WTC11 (cell line): ENCODE measurements at regions not wholly inside any gene's neighbourhood (a gene's known extent, or its start where the extent isn't known, plus 50 kb on each side); places are given as distances from the start of the nearest gene placed in this dataset.
"Not testable (repeated sequence)": the region's sequence is repeated elsewhere in the genome, so short reads cannot be mapped to it uniquely, and the experiment has no call there.

ENCODE experiments used
- CREM ChIP-seq: sonication (generic); formaldehyde crosslinking; IDR thresholded peaks from 2 replicates; pipeline ENCODE4 v1.8.1; 2022; ENCODE audit warnings: mild to moderate bottlenecking, missing genetic modification reagents, moderate library complexity
- ELF4 ChIP-seq: sonication (generic); formaldehyde crosslinking; IDR thresholded peaks from 2 replicates; pipeline ENCODE4 v1.8.1; 2022; ENCODE audit warnings: low read depth, mild to moderate bottlenecking, moderate library complexity, missing genetic modification reagents
- GABPB1 ChIP-seq: sonication (generic); formaldehyde crosslinking; IDR thresholded peaks from 2 replicates; pipeline ENCODE4 v1.8.1; 2023; ENCODE audit warnings: mild to moderate bottlenecking, missing genetic modification reagents
- GRHL2 ChIP-seq: fragments of 250-450 bp; sonication (Bioruptor Pico); IDR thresholded peaks from 2 replicates; pipeline ENCODE4 v1.8.0; 2022; ENCODE audit warnings: mild to moderate bottlenecking, moderate library complexity; ENCODE audit not compliant: insufficient replicate concordance, severe bottlenecking
- JUN ChIP-seq: sonication (generic); formaldehyde crosslinking; IDR thresholded peaks from 2 replicates; pipeline ENCODE4 v1.8.0; 2023; ENCODE audit warnings: mild to moderate bottlenecking, missing genetic modification reagents
- NR3C1 ChIP-seq: sonication (generic); formaldehyde crosslinking; conservative IDR thresholded peaks from 2 replicates; pipeline ENCODE4 v1.8.1; 2023; ENCODE audit warnings: low read depth, mild to moderate bottlenecking, missing genetic modification reagents
- ZMAT4 ChIP-seq: fragments of 250-450 bp; sonication (Bioruptor Pico); IDR thresholded peaks from 2 replicates; pipeline ENCODE4 v1.9.0; 2021; ENCODE audit warnings: mild to moderate bottlenecking
- TF ChIP-seq, protein P1 (sequence below): sonication (generic); formaldehyde crosslinking; IDR thresholded peaks from 2 replicates; pipeline ENCODE4 v1.8.1; 2023; ENCODE audit warnings: mild to moderate bottlenecking, missing genetic modification reagents
- TF ChIP-seq, protein P2 (sequence below): fragments of 200-600 bp; IDR thresholded peaks from 2 replicates; pipeline ENCODE4 v1.8.0; 2022; ENCODE audit warnings: antibody characterized with exemption

DNA sequence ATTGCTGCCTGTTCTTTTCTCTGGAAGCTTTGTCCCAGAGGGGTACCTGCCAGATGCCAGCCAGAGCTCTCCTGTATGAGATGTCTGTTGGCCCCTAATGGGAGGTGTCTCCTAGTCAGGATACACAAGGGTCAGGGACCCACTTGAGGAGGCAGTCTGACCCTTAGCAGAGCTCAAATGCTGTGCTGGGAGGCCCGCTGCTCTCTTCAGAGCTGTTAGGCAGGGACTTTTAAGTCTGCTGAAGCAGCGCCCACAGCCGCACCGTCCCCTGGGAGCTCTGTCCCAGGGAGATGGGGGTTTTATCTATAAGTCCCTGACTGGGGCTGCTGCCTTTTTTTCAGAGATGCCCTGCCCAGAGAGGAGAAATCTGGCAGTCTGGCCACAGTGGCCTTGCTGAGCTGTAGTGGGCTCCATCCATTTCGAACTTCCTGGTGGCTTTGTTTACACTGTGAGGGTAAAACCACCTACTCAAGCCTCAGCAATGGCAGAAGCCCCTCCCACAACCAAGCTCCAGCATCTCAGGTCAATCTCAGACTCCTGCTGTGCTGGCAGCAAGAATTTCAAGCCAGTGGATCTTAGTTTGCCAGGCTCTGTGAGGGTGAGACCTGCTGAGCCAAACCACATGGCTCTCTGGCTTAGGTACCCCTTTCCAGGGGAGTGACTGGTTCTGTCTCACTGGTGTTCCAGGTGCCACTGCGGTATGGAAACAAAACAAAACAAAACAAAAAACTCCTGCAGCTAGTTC is 134.4 kb upstream of the KCTD3 start:
- TF ChIP-seq, protein P1, sequence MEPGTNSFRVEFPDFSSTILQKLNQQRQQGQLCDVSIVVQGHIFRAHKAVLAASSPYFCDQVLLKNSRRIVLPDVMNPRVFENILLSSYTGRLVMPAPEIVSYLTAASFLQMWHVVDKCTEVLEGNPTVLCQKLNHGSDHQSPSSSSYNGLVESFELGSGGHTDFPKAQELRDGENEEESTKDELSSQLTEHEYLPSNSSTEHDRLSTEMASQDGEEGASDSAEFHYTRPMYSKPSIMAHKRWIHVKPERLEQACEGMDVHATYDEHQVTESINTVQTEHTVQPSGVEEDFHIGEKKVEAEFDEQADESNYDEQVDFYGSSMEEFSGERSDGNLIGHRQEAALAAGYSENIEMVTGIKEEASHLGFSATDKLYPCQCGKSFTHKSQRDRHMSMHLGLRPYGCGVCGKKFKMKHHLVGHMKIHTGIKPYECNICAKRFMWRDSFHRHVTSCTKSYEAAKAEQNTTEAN (CRISPR knock-in tag) = not testable (repeated sequence)
- TF ChIP-seq, protein P2, sequence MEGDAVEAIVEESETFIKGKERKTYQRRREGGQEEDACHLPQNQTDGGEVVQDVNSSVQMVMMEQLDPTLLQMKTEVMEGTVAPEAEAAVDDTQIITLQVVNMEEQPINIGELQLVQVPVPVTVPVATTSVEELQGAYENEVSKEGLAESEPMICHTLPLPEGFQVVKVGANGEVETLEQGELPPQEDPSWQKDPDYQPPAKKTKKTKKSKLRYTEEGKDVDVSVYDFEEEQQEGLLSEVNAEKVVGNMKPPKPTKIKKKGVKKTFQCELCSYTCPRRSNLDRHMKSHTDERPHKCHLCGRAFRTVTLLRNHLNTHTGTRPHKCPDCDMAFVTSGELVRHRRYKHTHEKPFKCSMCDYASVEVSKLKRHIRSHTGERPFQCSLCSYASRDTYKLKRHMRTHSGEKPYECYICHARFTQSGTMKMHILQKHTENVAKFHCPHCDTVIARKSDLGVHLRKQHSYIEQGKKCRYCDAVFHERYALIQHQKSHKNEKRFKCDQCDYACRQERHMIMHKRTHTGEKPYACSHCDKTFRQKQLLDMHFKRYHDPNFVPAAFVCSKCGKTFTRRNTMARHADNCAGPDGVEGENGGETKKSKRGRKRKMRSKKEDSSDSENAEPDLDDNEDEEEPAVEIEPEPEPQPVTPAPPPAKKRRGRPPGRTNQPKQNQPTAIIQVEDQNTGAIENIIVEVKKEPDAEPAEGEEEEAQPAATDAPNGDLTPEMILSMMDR = not testable (repeated sequence)
- TF ChIP-seq GRHL2 (CRISPR knock-in tag); ZMAT4; GABPB1 (CRISPR knock-in tag); JUN (CRISPR knock-in tag); ELF4 (CRISPR knock-in tag); CREM; NR3C1 (CRISPR knock-in tag): not testable (repeated sequence)
